GM19397 (cell line): ENCODE measurements at regions not wholly inside any gene's neighbourhood (a gene's known extent, or its start where the extent isn't known, plus 50 kb on each side); places are given as distances from the start of the nearest gene placed in this dataset.
"Not testable (repeated sequence)": the region's sequence is repeated elsewhere in the genome, so short reads cannot be mapped to it uniquely, and the experiment has no call there.

ENCODE experiments used
- ATAC-seq: cut with Tn5 transposase; IDR thresholded peaks from one replicate; pipeline ENCODE4 v1.9.1; 2021; ENCODE audit warnings: mild to moderate bottlenecking, moderate library complexity; ENCODE audit not compliant: unreplicated experiment

DNA sequence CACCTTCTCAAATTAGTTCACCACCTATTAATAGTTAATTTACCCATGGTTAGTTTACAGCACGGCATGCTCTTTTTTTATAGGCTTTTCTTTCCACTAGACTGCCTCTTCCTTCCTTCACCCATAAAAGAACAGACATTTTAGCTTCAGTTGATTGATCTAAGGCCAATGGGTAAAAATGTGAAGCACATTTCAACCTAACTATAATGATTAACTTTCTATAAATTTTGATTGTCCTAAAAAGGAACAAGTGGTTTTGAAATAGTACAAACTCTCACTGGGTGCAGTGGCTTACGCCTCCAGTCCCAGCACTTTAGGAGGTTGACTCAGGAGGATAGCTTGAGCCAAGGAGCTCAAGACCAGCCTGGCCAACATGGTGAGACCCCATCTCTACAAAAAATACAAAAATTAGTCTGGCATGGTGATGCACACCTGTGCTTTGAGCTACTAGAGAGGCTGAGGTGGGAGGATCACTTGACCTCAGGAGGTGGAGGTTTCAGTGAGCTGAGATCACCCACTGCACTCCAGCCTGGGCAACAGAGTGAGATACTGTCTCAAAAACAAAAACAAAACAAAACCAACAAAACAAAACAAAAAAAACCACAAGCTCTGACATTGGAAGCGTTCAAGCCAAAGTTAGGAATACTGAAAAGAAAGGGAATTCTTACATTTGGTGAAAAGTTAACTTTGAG lies 89.9 kb upstream of the FAT1 start:
- ATAC-seq: no peak

DNA sequence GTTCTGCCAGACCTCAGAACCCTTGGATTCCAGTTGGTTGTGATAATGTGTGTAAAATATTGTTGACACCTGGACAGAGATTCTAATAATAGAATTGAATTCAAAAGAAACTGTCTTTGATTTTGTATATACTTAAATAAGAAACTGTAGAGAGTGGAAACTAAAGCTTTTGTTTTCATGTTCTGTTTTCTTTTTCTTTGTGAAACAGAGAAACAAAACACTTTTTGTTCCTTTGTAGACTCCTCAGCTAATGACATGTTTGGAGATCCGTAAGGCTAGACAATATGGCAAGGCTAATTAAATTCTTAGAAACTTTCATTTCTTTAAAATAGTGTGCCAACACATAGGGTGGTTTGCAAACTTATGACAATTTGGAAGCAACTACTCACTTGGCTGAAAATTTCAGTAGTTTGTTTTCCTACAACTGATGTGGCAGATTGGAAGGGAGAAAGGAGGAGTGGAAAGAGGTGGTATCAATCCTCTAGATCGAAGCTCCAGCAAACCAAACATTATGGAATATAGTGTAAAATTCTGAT lies 90.9 kb upstream of the FAT1 start:
- no peak for ATAC-seq

- no peak for ATAC-seq
Measured at GRCh38 chr4:186819342-186820086, 95.9 kb upstream of the FAT1 start.

DNA sequence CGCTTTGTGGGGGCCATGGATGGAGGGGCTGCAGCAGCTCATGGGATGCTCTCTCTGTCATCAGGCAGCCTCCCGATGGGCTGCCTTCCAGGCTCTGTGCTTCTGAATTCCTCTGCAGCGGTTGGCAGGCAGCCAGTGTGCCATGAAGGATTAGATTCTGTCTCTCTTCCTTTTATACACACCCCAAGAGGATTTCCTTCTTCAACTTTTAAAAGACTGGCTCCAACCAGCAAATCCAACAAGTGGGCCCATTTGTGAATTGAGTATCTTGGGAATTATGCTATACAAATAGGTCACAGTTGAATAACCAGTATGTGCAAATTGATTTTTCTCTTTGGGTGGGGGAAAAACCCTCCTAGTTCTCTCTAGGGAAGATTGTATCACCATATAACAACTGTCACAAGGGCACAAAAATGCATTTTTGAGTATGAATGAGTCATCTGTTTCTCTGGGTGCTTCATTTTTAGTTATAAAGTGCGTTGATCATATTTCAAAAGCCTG lies 96.8 kb upstream of the FAT1 start:
- ATAC-seq: no peak

GRCh38 chr4:186823989-186824388 lies 100.3 kb upstream of the FAT1 start:
- no peak for ATAC-seq

- ATAC-seq: no peak
Measured at GRCh38 chr4:186825069-186825468, 101.4 kb upstream of the FAT1 start.

DNA sequence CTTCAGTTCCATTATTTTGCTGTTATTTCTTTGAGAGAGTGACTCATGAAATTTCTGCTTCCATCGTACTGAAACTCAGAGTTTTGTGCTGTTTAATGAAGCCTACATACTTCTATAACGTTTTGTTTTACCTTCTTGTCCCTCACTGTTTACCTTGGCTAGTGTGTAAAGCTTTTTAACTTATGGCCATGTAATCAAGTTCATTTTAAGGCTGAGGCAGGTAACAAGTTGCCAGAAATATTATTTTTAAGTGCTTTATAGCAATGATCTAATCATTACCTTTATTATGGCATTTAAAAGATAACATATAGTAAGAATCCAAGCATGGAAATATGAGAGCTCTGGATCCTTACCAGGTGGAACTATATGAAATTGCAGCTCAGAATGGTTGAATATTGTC lies 102.3 kb upstream of the FAT1 start:
- ATAC-seq: no peak

GRCh38 chr4:186826846-186827533 lies 103.3 kb upstream of the FAT1 start:
- ATAC-seq: no peak

GRCh38 chr4:186827534-186827897 lies 103.9 kb upstream of the FAT1 start:
- ATAC-seq: no peak

GRCh38 chr4:186829097-186829496 lies 105.4 kb upstream of the FAT1 start:
- ATAC-seq: no peak

- ATAC-seq: no peak
Measured at GRCh38 chr4:186829740-186830449, 106.2 kb upstream of the FAT1 start.

GRCh38 chr4:186831574-186831973 lies 107.9 kb upstream of the FAT1 start:
- ATAC-seq: no peak

GRCh38 chr4:186832906-186833305 lies 109.2 kb upstream of the FAT1 start:
- no peak for ATAC-seq

- not testable (repeated sequence) for ATAC-seq
Measured at GRCh38 chr4:186837463-186837862, 113.8 kb upstream of the FAT1 start.

GRCh38 chr4:186838295-186838694 lies 114.6 kb upstream of the FAT1 start:
- no peak for ATAC-seq

- ATAC-seq: peak; percentile 61
Measured at GRCh38 chr4:186839122-186840037, 115.7 kb upstream of the FAT1 start.

DNA sequence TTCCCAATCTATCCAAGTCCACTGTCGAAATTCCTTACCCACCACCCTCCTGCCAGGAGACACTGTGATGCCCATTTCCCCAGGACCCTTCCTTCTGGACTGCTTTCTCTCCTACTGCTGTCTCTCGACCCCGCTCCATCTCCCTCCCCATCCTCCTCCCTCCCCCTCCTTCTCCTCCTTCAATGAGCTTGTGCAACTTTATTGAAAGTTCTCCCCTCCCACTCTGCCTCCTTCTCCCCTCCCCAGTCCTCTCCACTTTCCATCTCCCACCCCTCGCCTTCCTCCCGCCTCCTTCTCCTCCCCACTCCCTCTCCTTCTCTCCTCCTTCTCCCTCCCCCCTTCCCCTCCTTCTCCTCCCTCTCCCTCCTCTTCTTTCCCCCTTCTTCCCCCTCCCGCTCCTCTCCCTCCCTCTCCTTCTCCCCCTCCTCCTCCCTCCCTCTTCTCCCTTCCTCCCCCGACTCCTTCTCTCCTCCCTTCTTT lies 116.6 kb upstream of the FAT1 start:
- no peak for ATAC-seq

- ATAC-seq: no peak
Measured at GRCh38 chr4:186840771-186841301, 117.2 kb upstream of the FAT1 start.

DNA sequence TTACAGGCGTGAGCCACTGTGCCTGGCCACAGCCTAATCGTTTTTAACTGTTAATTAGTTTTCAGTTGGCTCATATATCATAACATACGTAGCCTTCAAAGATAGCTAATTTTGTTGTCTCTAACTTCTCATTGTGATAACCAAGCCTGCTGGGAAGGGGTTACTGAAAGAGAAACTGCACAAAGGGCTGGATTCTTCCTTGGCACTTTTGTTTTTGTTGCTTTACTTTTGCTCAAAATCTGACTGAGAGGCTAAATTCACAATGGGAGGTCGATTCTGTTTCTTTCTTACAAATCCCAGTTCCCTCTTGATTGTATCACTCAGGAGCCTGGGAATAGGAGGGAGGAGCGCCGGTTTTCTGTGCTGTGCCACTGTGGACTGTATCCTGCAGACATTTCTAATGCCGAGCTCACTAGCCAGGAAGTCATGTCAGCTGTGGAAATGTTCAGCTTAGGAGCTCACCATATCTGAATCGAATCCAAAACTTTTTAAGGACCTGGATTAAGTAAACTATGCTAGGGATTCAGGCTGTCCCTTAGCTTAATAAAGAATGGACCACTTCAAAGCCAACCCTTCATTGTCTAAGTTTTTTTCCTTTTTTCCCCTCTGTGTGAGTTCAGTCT lies 120.5 kb upstream of the FAT1 start:
- no peak for ATAC-seq
